HCT116 (cell line): ENCODE measurements at regions not wholly inside any gene's neighbourhood (a gene's known extent, or its start where the extent isn't known, plus 50 kb on each side); places are given as distances from the start of the nearest gene placed in this dataset.

Experiments
- ATAC-seq: fragments of 200-7000 bp; cut with Tn5 transposase; 2 replicates; pipeline ENCODE4 v1.9.1; 2020; ENCODE audit warnings: mild to moderate bottlenecking, moderate library complexity
- BruUV-seq: library from RNA; stranded (reverse); fragments of 400-500 nt; replicated peaks from 2 replicates; lab custom pipeline; 2021; lab: Mats Ljungman, UMichigan
- CTCF ChIA-PET: fragments of 300-600 bp; sonication (Branson Sonifier 250); formaldehyde crosslinking; loops from one replicate; lab custom pipeline; 2021; ENCODE audit warnings: antibody characterized with exemption; lab: Charles Lee
- POLR2A ChIA-PET: fragments of 300-600, 350-600 bp; sonication (Branson Sonifier 250); formaldehyde crosslinking; loops from one replicate; lab custom pipeline; 2021; ENCODE audit warnings: antibody characterized with exemption; lab: Charles Lee
- RAD21 ChIA-PET, 2 experiments: fragments of 300-600 bp; sonication (Branson Sonifier 250); formaldehyde crosslinking; loops; one replicate each; lab custom pipeline; 2023; ENCODE audit warnings: low total read pairs in 2 of 2; ENCODE audit not compliant: uncharacterized antibody in 2 of 2, unreplicated experiment in 2 of 2, low non-redundant PET in 1 of 2; lab: Charles Lee
- DNase-seq: peaks from one replicate; pipeline ENCODE4 v3.0.0-alpha.2; 2010; ENCODE audit warnings: low read depth, low spot score
- H2AFZ ChIP-seq: fragments of 200-600 bp; shearing (Covaris generic), sonication (generic); 2 replicates; pipeline ENCODE4 v1.6.1; 2017; ENCODE audit warnings: low read depth, mixed run types, mixed read lengths, antibody characterized with exemption, low read length; ENCODE audit not compliant: poor library complexity, severe bottlenecking
- H3K27ac ChIP-seq: 2 replicates; pipeline ENCODE4 v1.5.1; 2012; ENCODE audit warnings: low read depth, low read length
- H3K27me3 ChIP-seq: fragments of 200-600 bp; sonication (generic); 2 replicates; pipeline ENCODE4 v1.6.1; 2016; ENCODE audit warnings: mixed run types, low read length, mixed read lengths; ENCODE audit not compliant: insufficient read depth
- H3K36me3 ChIP-seq, 2 experiments: fragments of 200-500 bp in 1 of 2; fragments of 200-600 bp in 1 of 2; sonication (Bioruptor generic) in 1 of 2; sonication (generic) in 1 of 2; 2 replicates each; pipeline versions ENCODE4 v1.5.1 to v1.6.1; 2014 to 2016; ENCODE audit warnings: low read length in 2 of 2, inconsistent platforms in 1 of 2, mixed read lengths in 1 of 2, mixed run types in 1 of 2; ENCODE audit not compliant: insufficient read depth in 2 of 2, control insufficient read depth in 1 of 2
- H3K4me1 ChIP-seq, 2 experiments: fragments of 200-600 bp in 1 of 2; sonication (generic) in 1 of 2; 2 replicates each; pipeline versions ENCODE4 v1.5.1 to v1.6.1; 2012 to 2017; ENCODE audit warnings: low read length in 2 of 2, inconsistent platforms in 1 of 2, mild to moderate bottlenecking in 1 of 2, mixed read lengths in 1 of 2, mixed run types in 1 of 2, moderate library complexity in 1 of 2; ENCODE audit not compliant: insufficient read depth in 2 of 2, control insufficient read depth in 1 of 2
- H3K4me2 ChIP-seq: fragments of 200-600 bp; sonication (generic); 2 replicates; pipeline ENCODE4 v1.6.1; 2017; ENCODE audit warnings: mixed run types, low read length, mixed read lengths
- H3K4me3 ChIP-seq, 2 experiments: fragments of 200-600 bp in 1 of 2; sonication (generic) in 1 of 2; replicated peaks in 1 of 2; 2 replicates each; pipeline ENCODE4 v1.5.1; 2011 to 2016; ENCODE audit warnings: low read length in 2 of 2, control low read depth in 1 of 2, low read depth in 1 of 2, mild to moderate bottlenecking in 1 of 2, mixed read lengths in 1 of 2, mixed run types in 1 of 2
- H3K79me2 ChIP-seq: fragments of 200-600 bp; sonication (generic); 2 replicates; pipeline ENCODE4 v1.6.1; 2017; ENCODE audit warnings: mild to moderate bottlenecking, mixed run types, low read length, moderate library complexity, mixed read lengths; ENCODE audit not compliant: insufficient read depth
- H3K9ac ChIP-seq: fragments of 200-600 bp; sonication (generic); 2 replicates; pipeline ENCODE4 v1.6.1; 2016; ENCODE audit warnings: low read length, mixed read lengths
- H3K9me2 ChIP-seq: fragments of 200-600 bp; sonication (generic), shearing (Covaris generic); 2 replicates; pipeline ENCODE4 v1.6.1; 2017; ENCODE audit warnings: mixed run types, mild to moderate bottlenecking, moderate library complexity; ENCODE audit not compliant: insufficient read depth
- H3K9me3 ChIP-seq, 2 experiments: fragments of 200-500 bp in 1 of 2; fragments of 200-600 bp in 1 of 2; sonication (Bioruptor generic) in 1 of 2; sonication (generic) in 1 of 2; 2 replicates each; pipeline ENCODE4 v1.6.1; 2014 to 2017; ENCODE audit warnings: low read length in 2 of 2, mixed read lengths in 2 of 2, inconsistent platforms in 1 of 2, low read depth in 1 of 2, mild to moderate bottlenecking in 1 of 2, mixed run types in 1 of 2, moderate library complexity in 1 of 2; ENCODE audit not compliant: control insufficient read depth in 1 of 2, insufficient read depth in 1 of 2
- H4K20me1 ChIP-seq: fragments of 200-600 bp; sonication (generic), shearing (Covaris generic); 2 replicates; pipeline ENCODE4 v1.6.1; 2017; ENCODE audit warnings: mixed run types, mild to moderate bottlenecking, moderate library complexity; ENCODE audit not compliant: insufficient read depth
- ELF1 ChIP-seq: IDR thresholded peaks from 2 replicates; pipeline ENCODE4 v1.6.1; 2012; ENCODE audit warnings: low read depth, borderline replicate concordance
- POLR2AphosphoS5 ChIP-seq: IDR thresholded peaks from 2 replicates; pipeline ENCODE4 v1.6.1; 2011; ENCODE audit warnings: mild to moderate bottlenecking, low read depth, low read length, moderate library complexity
- RAD21 ChIP-seq: IDR thresholded peaks from 2 replicates; pipeline ENCODE4 v1.6.1; 2012; ENCODE audit warnings: low read depth, mild to moderate bottlenecking
- SRF ChIP-seq: IDR thresholded peaks from 2 replicates; pipeline ENCODE4 v1.6.1; 2012; ENCODE audit warnings: low read depth
- YY1 ChIP-seq: IDR thresholded peaks from 2 replicates; pipeline ENCODE4 v1.6.1; 2011; ENCODE audit warnings: low read length, low read depth, moderate library complexity, mild to moderate bottlenecking; ENCODE audit not compliant: insufficient replicate concordance; ENCODE audit errors: extremely low read depth
- intact Hi-C: fragments of 100-400 bp; cut with micrococcal nuclease; formaldehyde crosslinking; loops from 2 replicates; pipeline ENCODE4 v1.10.0; 2022
- TF ChIP-seq, protein P1 (sequence below): IDR thresholded peaks from 2 replicates; pipeline ENCODE4 v1.6.1; 2012
- TF ChIP-seq, protein P2 (sequence below): IDR thresholded peaks from 2 replicates; pipeline ENCODE4 v1.6.1; 2012

DNA sequence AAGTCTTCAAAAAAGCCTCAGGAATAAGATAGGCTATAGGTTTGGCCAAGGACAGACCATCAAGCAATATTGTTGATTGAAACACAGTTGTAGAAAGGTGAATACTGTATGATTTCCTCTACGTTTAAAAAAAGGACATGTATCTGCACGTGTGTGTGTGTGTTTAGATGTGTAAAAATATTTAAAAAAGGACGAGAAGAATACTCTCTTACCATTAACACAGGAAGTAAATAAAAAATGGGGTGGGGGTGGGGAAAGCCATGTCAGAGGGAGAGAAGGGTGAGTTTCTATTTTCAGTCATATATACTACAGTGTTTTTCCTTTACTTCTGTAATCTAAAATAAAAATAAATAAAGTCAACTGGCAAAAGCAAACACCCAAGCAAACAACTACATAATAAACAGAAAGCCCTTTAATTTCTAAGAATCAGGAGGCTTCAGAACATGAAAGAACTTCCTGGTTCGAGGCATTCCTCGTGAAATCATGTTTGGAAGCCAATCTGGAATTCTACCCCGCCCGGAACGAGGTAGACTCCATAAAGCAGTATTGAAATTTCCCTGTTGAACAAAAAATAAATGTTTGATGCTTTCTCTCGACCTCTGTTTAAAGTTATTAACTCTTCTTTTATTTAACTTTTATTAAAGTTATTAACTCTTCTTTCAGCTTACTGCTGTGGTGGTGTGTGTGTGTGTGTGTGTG, 158.1 kb upstream of the ZNF217 start:
- no TSS peak for BruUV-seq
- intact Hi-C loops, result no loop called here
- Histone ChIP-seq H3K4me2 (peak overlapping the region; percentile 93), H3K4me3 (no peak overlapping the region), H4K20me1 (no peaks in the 10 kb centered on the region), H3K9ac (peak overlapping the region; percentile 70), H3K79me2 (no peaks in the 10 kb centered on the region), H3K27ac (peak overlapping the region; percentile 81; the same call in 1 of the 2 replicates), H3K27me3 (no peaks in the 10 kb centered on the region), H3K36me3 (no peaks in the 10 kb centered on the region), H2AFZ (peak overlapping the region; percentile 96), H3K9me2 (no peaks in the 10 kb centered on the region), H3K9me3 (no peaks in the 10 kb centered on the region), H3K4me1 (peaks cover 43 to 65% of the 10 kb centered on the region in 2 experiments)
- TF ChIP-seq ELF1 (0 out of 2 replicates have a peak, but pooled peaks have one; percentile 25), SRF (no peak)
- ChIA-PET RAD21 (no interaction called here), CTCF (interaction anchor here (1.4 kb wide), 1 partner anchor 188 kb away, joined by 3 read pairs; no protein-coding TSS in a partner anchor), POLR2A (interaction anchor here (1.6 to 3.8 kb wide), 3 partner anchors 129 to 155 kb away, joined by 4 to 28 read pairs (median 7); no protein-coding TSS in a partner anchor)
- no peak for DNase-seq
- no peak for ATAC-seq

DNA sequence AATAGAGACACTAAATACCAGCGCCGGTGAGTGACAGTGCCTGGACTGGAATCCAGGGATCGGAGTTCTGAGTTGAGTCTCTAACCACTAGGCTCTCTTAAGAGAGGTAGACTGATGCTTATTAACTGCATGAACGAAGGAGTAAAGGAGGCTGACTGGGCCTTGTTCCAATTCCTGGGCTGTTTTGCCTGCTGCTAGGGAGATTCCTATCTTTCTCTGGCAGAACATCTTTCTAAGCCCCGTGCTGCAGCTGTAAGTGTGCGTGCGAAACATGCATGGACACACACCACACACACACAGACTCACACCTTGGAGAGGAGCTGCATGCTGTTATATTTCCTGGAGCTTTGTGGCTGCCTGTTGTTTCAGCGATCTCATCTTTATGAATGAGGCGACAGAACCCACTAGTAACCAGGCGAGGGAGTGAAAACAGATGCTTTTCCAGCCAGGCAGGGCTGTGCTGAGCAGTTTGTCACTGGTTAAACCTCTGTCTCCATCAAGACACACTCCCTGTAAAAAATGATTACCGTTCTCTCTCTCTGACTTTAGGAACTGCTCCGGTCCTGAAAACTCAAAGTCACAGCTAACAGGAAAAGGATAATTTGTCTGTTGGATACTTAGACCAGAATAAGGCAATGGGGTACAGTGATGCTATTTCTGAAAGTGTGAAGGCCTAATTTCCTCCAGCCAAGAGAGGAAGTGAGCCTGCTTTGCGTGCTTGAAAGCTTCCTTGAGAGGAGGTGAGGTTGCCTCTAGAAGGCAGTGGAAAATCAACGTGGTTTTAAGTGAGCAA, 157.4 kb upstream of the ZNF217 start:
- ATAC-seq, result no peak
- no peak overlapping the region for H3K4me3 ChIP-seq
- CTCF ChIA-PET, result no interaction called here

More for the DNA sequence above, 157.4 kb upstream of the ZNF217 start:
- POLR2A ChIA-PET, result no interaction called here
- intact Hi-C loops, result no loop called here
- TF ChIP-seq POLR2AphosphoS5, result no peak
- no peak for TF ChIP-seq YY1
- TF ChIP-seq, protein P1, sequence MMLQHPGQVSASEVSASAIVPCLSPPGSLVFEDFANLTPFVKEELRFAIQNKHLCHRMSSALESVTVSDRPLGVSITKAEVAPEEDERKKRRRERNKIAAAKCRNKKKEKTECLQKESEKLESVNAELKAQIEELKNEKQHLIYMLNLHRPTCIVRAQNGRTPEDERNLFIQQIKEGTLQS, result no peak
- no peak for TF ChIP-seq RAD21
- TF ChIP-seq, protein P2, sequence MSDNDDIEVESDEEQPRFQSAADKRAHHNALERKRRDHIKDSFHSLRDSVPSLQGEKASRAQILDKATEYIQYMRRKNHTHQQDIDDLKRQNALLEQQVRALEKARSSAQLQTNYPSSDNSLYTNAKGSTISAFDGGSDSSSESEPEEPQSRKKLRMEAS, result no peak
- TF ChIP-seq, all 23 proteins: peak for 0
- Histone ChIP-seq H3K9me3 (no peaks in the 10 kb centered on the region), H2AFZ (peak overlapping the region; percentile 96), H4K20me1 (no peaks in the 10 kb centered on the region), H3K4me2 (peak overlapping the region; percentile 93), H3K27me3 (no peaks in the 10 kb centered on the region), H3K4me1 (peaks cover 43 to 59% of the 10 kb centered on the region in 2 experiments), H3K27ac (peak overlapping the region; percentile 81; the same call in 1 of the 2 replicates), H3K9ac (peak overlapping the region; percentile 33), H3K9me2 (no peaks in the 10 kb centered on the region), H3K79me2 (no peaks in the 10 kb centered on the region), H3K36me3 (no peaks in the 10 kb centered on the region)
- no TSS peak for BruUV-seq
- RAD21 ChIA-PET, result no interaction called here
- DNase-seq, result no peak
